ENCODE measurements at regions not wholly inside any gene's neighbourhood (a gene's known extent, or its start where the extent isn't known, plus 50 kb on each side); places are given as distances from the start of the nearest gene placed in this dataset.

- no peak overlapping the region for H3K4me3 ChIP-seq (replicated peaks; ENCODE audit: low read depth, low read length)
- TF ChIP-seq CTCF (IDR thresholded peaks at IDR 0.05; ENCODE audit: low read depth, low read length, missing control alignments): no peak
- DNase-seq (ENCODE audit: extremely low read depth, low read depth): no peak
Observed at GRCh38 chr22:49106096-49106841, 721.4 kb downstream of the BRD1 start.

DNA sequence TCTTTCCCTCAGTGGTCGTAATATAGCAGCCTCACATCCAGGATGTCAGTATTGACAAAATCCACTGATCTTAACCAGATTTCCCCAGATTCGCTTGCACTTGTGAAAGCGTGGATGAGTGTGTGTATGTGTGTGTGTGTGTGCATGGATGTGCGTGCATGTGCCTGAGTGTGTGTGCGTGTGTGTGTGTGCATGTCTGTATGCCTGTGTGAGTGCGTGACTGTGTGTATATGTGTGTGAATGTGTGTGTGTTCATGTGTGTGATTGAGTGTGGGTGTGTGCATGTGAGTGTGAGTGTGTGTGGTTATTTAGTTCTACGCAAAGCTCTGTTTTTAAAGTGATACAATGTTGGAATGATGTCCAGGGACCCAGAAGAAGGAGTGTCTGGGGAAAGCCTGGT lies 723.2 kb downstream of the BRD1 start:
- no peak for DNase-seq (ENCODE audit: extremely low read depth, low read depth)
- no peak for TF ChIP-seq CTCF (IDR thresholded peaks at IDR 0.05; ENCODE audit: low read depth, low read length, missing control alignments)
- H3K4me3 ChIP-seq (replicated peaks; ENCODE audit: low read depth, low read length): no peak overlapping the region

DNA sequence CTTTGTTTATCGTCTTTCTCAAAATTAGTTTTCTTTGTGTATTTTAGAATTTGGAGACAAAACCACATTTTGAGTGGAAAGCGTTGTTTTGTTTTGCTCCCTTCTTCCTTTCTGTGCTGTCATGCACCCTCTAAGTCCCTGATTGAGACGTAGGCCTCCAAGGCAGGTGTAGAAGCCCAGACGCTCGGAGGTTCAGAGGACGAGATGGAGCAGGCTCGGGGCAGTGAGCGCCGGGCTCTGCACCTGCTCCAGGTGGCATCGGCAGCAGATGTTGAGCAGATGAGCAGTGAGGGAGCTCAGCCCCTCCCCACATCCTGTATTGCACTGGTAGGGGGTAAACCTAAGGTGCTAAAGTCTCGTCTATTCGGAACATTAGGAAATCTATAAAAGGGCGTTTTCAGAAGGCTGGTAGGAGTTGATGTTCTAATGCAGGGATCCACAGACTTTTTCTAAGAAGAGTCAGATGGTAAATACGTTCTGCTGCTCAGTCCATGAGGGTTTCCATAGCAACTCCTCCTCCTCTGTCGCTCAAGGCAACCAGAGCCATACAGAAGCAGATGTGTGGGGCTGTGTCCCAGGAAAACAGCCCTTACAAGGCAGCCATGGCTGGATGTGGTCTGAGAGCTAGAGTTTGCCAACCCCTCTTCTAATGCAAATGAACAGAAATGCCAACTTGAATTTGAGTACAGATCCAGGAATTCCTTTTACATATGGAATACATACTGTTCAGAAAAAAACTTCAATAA lies 724.2 kb downstream of the BRD1 start:
- no peak for DNase-seq (ENCODE audit: extremely low read depth, low read depth)
- no peak for TF ChIP-seq CTCF (IDR thresholded peaks at IDR 0.05; ENCODE audit: low read depth, low read length, missing control alignments)
- no peak overlapping the region for H3K4me3 ChIP-seq (replicated peaks; ENCODE audit: low read depth, low read length)

GRCh38 chr22:49102367-49102766 lies 725.3 kb downstream of the BRD1 start:
- no peak for TF ChIP-seq CTCF (IDR thresholded peaks at IDR 0.05; ENCODE audit: low read depth, low read length, missing control alignments)
- H3K4me3 ChIP-seq (replicated peaks; ENCODE audit: low read depth, low read length): no peak overlapping the region
- no peak for DNase-seq (ENCODE audit: extremely low read depth, low read depth)

DNA sequence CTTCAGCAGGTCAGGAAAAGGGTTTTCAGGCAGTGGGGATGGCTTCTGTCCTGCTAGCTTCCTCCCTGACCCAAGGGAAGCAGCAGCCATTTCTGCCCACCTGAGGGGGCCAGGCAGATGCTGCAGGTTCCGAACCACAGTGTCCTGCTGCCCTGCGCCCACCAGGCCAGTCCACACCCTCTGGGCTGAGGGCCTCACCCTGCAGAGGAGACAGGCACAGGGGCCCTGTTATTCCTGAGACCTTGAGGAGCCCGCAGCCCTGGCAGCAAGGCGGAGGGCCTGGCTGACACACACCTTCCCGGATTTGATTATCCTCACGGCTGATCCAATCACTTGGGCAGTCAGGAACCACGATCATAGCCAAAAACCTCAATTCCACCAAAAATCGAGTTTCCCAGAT lies 725.8 kb downstream of the BRD1 start:
- H3K4me3 ChIP-seq (replicated peaks; ENCODE audit: low read depth, low read length): no peak overlapping the region
- TF ChIP-seq CTCF (IDR thresholded peaks at IDR 0.05; ENCODE audit: low read depth, low read length, missing control alignments): no peak
- no peak for DNase-seq (ENCODE audit: extremely low read depth, low read depth)

GRCh38 chr22:49101225-49101624 lies 726.4 kb downstream of the BRD1 start:
- no peak overlapping the region for H3K4me3 ChIP-seq (replicated peaks; ENCODE audit: low read depth, low read length)
- no peak for TF ChIP-seq CTCF (IDR thresholded peaks at IDR 0.05; ENCODE audit: low read depth, low read length, missing control alignments)
- DNase-seq (ENCODE audit: extremely low read depth, low read depth): no peak
